SU-DHL-6 (cell line): ENCODE measurements at regions not wholly inside any gene's neighbourhood (a gene's known extent, or its start where the extent isn't known, plus 50 kb on each side); places are given as distances from the start of the nearest gene placed in this dataset.

Experiments used
- EZH2phosphoT487 ChIP-seq: fragments of 200-600 bp; sonication (generic), shearing (Covaris generic); conservative IDR thresholded peaks from 2 replicates; pipeline ENCODE4 v1.6.1; 2018; ENCODE audit warnings: mild to moderate bottlenecking, antibody characterized with exemption, low read length, moderate library complexity, mixed read lengths
- TF ChIP-seq, protein P1 (sequence below): fragments of 200-600 bp; sonication (generic); IDR thresholded peaks from one replicate; pipeline ENCODE4 v1.5.1; 2017; ENCODE audit warnings: antibody characterized with exemption, mild to moderate bottlenecking, low read length, moderate library complexity; ENCODE audit not compliant: insufficient read depth, poor library complexity, severe bottlenecking

GRCh38 chr9:21552244-21553170 lies 70.4 kb upstream of the IFNE start:
- TF ChIP-seq, protein P1, sequence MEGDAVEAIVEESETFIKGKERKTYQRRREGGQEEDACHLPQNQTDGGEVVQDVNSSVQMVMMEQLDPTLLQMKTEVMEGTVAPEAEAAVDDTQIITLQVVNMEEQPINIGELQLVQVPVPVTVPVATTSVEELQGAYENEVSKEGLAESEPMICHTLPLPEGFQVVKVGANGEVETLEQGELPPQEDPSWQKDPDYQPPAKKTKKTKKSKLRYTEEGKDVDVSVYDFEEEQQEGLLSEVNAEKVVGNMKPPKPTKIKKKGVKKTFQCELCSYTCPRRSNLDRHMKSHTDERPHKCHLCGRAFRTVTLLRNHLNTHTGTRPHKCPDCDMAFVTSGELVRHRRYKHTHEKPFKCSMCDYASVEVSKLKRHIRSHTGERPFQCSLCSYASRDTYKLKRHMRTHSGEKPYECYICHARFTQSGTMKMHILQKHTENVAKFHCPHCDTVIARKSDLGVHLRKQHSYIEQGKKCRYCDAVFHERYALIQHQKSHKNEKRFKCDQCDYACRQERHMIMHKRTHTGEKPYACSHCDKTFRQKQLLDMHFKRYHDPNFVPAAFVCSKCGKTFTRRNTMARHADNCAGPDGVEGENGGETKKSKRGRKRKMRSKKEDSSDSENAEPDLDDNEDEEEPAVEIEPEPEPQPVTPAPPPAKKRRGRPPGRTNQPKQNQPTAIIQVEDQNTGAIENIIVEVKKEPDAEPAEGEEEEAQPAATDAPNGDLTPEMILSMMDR = no peak
- TF ChIP-seq EZH2phosphoT487 = no peak
